ENCODE measurements at regions not wholly inside any gene's neighbourhood (a gene's known extent, or its start where the extent isn't known, plus 50 kb on each side); places are given as distances from the start of the nearest gene placed in this dataset.
A peak's percentile ranks its signal among the peaks of the same experiment; 100 is the strongest.

DNA sequence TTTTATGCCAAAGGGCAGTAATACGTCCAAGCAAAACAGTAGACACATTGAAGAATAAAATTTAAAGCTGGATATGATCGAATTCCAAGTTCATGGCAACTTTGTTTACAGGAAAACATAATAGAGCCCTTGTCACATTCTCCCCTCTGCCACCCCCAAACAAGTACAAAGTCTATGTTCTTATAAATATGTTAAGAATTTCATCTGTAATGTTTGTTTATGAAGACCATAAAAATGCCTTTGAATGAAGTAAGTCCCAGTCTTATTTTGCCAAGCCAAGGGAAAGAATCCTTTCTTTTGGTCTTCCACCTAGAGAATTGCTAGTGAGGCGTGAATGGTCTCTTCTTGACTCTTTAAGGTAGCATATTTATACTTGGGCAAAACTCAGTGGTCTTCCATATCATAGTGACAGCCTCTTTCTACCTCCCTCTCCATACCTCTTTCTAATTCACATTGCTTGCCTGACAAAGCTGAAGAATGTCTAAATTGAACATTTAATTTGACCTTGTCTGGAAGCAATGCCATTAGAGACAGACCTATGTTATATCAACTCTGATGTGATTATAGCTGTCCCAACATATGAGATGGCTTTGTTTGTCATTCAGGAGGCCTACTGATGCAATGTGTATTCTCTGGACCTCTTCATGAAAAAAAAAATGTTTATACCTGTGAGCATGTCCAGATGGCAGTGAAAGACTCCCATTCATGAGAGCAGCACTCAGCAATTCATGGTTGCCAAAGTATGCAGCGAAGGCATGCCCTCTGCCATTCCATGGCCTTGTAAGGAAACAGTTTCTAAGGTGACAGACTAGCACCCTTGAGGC is 70.6 kb upstream of the CCN2 start (continued):
- TF ChIP-seq ERF (CRISPR knock-in tag; IDR thresholded peaks at IDR 0.05) (peak; percentile 45; the same call in 1 of the 2 replicates), HMG20B (CRISPR knock-in tag; conservative IDR thresholded peaks at IDR 0.05) (0 out of 2 replicates have a peak, but pooled peaks have one; percentile 13), ZNF709 (CRISPR knock-in tag; IDR thresholded peaks at IDR 0.05) (no peak), EZH2 (conservative IDR thresholded peaks at IDR 0.05; ENCODE audit: low read depth, low read length) (no peak), RELA (CRISPR knock-in tag; IDR thresholded peaks at IDR 0.05) (no peak), MIXL1 (CRISPR knock-in tag; IDR thresholded peaks at IDR 0.05) (peak; percentile 28; the same call in 1 of the 2 replicates), ZNF207 (IDR thresholded peaks at IDR 0.05; ENCODE audit: borderline replicate concordance) (no peak), ZNF138 (CRISPR knock-in tag; IDR thresholded peaks at IDR 0.05; ENCODE audit: low read depth) (no peak), RERE (CRISPR knock-in tag; IDR thresholded peaks at IDR 0.05; ENCODE audit: low read depth) (no peak), MAFG (CRISPR knock-in tag; IDR thresholded peaks at IDR 0.05) (no peak)
- TF ChIP-seq, protein P1, sequence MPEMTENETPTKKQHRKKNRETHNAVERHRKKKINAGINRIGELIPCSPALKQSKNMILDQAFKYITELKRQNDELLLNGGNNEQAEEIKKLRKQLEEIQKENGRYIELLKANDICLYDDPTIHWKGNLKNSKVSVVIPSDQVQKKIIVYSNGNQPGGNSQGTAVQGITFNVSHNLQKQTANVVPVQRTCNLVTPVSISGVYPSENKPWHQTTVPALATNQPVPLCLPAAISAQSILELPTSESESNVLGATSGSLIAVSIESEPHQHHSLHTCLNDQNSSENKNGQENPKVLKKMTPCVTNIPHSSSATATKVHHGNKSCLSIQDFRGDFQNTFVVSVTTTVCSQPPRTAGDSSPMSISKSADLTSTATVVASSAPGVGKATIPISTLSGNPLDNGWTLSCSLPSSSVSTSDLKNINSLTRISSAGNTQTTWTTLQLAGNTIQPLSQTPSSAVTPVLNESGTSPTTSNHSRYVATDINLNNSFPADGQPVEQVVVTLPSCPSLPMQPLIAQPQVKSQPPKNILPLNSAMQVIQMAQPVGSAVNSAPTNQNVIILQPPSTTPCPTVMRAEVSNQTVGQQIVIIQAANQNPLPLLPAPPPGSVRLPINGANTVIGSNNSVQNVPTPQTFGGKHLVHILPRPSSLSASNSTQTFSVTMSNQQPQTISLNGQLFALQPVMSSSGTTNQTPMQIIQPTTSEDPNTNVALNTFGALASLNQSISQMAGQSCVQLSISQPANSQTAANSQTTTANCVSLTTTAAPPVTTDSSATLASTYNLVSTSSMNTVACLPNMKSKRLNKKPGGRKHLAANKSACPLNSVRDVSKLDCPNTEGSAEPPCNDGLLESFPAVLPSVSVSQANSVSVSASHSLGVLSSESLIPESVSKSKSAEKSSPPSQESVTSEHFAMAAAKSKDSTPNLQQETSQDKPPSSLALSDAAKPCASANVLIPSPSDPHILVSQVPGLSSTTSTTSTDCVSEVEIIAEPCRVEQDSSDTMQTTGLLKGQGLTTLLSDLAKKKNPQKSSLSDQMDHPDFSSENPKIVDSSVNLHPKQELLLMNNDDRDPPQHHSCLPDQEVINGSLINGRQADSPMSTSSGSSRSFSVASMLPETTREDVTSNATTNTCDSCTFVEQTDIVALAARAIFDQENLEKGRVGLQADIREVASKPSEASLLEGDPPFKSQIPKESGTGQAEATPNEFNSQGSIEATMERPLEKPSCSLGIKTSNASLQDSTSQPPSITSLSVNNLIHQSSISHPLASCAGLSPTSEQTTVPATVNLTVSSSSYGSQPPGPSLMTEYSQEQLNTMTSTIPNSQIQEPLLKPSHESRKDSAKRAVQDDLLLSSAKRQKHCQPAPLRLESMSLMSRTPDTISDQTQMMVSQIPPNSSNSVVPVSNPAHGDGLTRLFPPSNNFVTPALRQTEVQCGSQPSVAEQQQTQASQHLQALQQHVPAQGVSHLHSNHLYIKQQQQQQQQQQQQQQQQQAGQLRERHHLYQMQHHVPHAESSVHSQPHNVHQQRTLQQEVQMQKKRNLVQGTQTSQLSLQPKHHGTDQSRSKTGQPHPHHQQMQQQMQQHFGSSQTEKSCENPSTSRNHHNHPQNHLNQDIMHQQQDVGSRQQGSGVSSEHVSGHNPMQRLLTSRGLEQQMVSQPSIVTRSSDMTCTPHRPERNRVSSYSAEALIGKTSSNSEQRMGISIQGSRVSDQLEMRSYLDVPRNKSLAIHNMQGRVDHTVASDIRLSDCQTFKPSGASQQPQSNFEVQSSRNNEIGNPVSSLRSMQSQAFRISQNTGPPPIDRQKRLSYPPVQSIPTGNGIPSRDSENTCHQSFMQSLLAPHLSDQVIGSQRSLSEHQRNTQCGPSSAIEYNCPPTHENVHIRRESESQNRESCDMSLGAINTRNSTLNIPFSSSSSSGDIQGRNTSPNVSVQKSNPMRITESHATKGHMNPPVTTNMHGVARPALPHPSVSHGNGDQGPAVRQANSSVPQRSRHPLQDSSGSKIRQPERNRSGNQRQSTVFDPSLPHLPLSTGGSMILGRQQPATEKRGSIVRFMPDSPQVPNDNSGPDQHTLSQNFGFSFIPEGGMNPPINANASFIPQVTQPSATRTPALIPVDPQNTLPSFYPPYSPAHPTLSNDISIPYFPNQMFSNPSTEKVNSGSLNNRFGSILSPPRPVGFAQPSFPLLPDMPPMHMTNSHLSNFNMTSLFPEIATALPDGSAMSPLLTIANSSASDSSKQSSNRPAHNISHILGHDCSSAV (CRISPR knock-in tag; IDR thresholded peaks at IDR 0.05; ENCODE audit: borderline replicate concordance): no peak
- TF ChIP-seq, protein P2, sequence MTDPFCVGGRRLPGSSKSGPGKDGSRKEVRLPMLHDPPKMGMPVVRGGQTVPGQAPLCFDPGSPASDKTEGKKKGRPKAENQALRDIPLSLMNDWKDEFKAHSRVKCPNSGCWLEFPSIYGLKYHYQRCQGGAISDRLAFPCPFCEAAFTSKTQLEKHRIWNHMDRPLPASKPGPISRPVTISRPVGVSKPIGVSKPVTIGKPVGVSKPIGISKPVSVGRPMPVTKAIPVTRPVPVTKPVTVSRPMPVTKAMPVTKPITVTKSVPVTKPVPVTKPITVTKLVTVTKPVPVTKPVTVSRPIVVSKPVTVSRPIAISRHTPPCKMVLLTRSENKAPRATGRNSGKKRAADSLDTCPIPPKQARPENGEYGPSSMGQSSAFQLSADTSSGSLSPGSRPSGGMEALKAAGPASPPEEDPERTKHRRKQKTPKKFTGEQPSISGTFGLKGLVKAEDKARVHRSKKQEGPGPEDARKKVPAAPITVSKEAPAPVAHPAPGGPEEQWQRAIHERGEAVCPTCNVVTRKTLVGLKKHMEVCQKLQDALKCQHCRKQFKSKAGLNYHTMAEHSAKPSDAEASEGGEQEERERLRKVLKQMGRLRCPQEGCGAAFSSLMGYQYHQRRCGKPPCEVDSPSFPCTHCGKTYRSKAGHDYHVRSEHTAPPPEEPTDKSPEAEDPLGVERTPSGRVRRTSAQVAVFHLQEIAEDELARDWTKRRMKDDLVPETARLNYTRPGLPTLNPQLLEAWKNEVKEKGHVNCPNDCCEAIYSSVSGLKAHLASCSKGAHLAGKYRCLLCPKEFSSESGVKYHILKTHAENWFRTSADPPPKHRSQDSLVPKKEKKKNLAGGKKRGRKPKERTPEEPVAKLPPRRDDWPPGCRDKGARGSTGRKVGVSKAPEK (CRISPR knock-in tag; IDR thresholded peaks at IDR 0.05; ENCODE audit: borderline replicate concordance): peak; percentile 65; the same call in 1 of the 2 replicates

Data from HepG2 (cell line).